ENCODE measurements at regions not wholly inside any gene's neighbourhood (a gene's known extent, or its start where the extent isn't known, plus 50 kb on each side); places are given as distances from the start of the nearest gene placed in this dataset.

GRCh38 chr7:24504040-24504439 is 69.2 kb upstream of the PALS2 start:
- TF ChIP-seq EP300 (IDR thresholded peaks at IDR 0.05) (no peak), POLR2A (IDR thresholded peaks at IDR 0.05) (no peak), CTCF (IDR thresholded peaks at IDR 0.05) (no peak)

All from gastroesophageal sphincter (tissue), 3 donors.